GM18505 (cell line): ENCODE measurements at regions not wholly inside any gene's neighbourhood (a gene's known extent, or its start where the extent isn't known, plus 50 kb on each side); places are given as distances from the start of the nearest gene placed in this dataset.

Experiments
- ATAC-seq: cut with Tn5 transposase; IDR thresholded peaks from one replicate; pipeline ENCODE4 v1.9.1; 2021; ENCODE audit not compliant: unreplicated experiment
- POLR2A ChIP-seq: IDR thresholded peaks from 4 replicates; pipeline ENCODE4 v1.6.1; 2011; ENCODE audit warnings: borderline replicate concordance; ENCODE audit not compliant: insufficient read depth, insufficient read length; ENCODE audit errors: extremely low read depth

DNA sequence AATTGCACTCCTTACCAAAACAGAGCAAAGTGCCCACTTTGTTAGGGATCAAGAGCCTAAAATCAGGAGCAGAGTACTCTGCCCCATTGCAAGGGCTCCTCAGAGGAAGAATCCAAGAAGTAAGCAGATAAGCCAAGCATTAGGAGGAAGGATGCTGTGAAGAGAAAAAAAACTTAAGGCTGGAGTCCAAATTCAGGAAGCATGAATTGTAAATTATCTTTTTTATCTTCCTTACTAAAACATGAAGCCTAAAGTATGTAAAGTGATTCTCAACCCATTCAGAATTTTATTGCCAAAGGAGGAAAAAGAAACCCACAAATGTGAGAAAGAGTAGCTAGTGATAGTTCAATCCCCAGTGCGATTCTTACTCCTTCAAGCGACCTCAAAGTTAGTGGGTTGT lies 523.9 kb downstream of the TAF11L14 start:
- no peak for TF ChIP-seq POLR2A
- no peak for ATAC-seq

DNA sequence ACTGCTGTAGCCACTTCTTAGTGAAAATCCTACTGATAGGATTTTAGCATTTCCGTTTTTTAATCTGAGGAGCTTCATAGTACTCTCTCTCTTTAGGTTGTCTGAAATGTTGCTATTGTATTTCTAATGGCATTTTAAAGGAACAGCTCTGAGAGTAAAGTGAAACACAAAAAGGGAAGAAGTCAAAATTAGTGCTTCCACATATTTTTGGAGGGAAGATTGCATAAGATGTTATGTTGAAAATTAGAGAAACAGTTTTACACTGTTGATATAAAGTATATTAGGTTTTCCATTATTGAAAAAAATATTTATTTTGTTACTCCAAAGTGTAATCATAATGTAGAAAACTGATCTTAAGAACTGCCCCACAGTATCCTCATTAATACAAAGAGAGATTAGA lies 525.1 kb downstream of the TAF11L14 start:
- ATAC-seq = no peak
- no peak for TF ChIP-seq POLR2A

DNA sequence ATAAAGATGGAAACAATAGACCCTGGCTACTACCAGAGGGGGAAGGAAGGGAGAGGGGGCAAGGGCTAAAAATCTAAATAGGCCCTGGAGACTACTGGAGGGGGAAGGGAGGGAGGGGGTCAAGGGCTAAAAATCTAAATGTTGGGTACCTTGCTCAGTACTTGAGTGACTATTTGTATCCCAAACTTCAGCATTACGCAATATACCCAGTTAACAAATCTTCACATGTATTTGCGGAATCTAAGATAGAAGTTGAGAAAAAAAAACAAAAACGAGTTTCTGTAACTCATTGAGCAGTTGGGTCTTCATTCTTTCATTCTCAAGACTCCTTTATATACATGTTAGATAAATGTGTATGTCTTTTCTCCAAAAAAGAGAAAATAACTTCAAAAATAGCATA lies 537.4 kb downstream of the TAF11L14 start:
- ATAC-seq = no peak
- TF ChIP-seq POLR2A = no peak

DNA sequence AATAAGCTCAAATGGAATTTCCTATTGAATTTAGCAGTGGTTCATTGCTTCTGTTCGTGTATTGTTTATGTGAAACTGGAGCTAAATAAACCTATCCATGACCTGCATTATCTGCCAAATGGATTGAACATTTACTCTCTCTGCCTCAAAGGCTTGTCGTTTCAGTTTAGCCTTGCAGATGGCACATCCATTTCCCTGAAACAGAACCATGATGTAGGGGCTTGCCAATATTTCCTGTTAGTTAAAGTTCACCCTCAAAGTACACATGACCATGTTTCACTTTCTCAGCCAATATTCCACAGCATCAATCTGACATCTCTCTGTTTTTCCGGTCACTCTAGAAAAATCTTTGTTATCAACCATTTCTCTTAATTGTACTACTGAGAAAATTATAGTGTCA lies 545.3 kb downstream of the TAF11L14 start:
- ATAC-seq = no peak

DNA sequence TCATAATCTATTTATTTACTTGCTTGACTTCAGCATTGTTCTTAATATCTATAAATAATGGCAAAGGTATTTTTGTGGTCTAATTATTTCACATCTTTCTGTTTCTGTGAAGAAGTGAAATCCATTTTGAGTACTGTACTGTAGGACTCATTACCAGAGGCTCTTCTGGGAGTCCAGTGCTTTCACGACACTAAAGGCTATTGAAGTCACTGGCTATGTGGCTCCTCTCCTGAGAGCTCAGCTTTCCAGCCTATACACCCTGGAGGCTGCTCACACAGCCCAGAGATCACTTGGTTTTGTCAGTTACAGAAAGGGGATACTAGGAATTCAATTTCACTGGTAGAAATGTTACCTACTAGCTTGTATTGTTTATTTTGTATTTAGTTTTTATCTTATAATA lies 547.3 kb downstream of the TAF11L14 start:
- no peak for TF ChIP-seq POLR2A
- no peak for ATAC-seq

More for the DNA sequence above, 545.3 kb downstream of the TAF11L14 start:
- TF ChIP-seq POLR2A = no peak

DNA sequence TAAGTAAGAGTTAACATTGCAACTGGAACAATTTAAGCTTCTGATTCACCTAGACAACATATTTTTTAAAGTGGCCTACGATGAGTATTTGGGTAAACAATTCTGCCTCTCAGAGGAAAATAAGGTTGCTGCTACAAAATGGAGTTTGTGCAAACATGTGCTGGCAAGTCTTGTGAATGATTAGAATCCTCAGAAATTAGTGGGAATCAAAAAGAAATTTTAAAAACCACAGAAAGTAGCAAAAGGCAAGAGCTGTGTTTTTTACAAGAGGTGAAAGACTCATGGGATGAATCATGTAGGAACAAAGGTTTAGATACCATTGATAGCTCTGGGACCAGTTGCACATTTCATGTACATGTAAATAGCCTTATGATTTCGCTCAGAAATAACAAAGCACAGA lies 561.6 kb downstream of the TAF11L14 start:
- no peak for ATAC-seq
- TF ChIP-seq POLR2A = no peak

DNA sequence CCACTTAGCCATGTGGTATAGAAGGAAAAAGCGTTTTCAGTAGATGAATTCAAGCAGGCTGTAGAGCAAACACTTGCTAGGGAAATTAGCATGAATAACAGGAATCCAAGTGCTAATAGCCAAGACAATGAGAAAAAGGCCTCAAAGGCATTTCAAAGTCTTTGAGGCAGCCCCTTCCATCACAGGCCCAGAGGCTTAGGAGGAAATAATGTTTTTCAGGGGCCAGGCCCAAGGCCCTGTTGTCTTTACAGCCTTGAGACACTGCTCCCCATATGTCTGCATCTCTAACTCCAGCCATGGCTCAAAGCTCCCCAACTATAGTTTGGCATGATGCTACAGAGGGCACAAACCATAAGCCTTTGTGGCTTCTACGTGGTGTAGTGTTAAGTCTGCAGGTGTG lies 563.5 kb downstream of the TAF11L14 start:
- no peak for ATAC-seq
- TF ChIP-seq POLR2A = no peak

DNA sequence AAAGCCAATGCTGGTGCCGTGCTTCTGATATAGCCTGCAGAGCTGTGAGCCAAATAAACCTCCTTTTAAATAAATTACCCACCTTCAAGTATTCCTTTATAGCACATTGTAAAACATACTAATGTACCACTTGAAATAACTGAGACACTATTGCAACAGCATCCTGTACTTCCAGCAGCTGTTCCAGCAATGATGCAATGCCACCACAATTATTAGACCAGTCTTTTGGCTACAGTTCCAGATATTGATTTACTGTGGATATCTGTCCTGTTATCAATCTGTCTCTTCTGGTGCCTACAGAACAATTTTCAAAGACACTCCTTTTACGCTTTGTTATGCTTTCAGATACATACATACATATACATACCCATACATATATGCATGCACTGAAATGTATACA lies 567.9 kb downstream of the TAF11L14 start:
- ATAC-seq = no peak
- no peak for TF ChIP-seq POLR2A

DNA sequence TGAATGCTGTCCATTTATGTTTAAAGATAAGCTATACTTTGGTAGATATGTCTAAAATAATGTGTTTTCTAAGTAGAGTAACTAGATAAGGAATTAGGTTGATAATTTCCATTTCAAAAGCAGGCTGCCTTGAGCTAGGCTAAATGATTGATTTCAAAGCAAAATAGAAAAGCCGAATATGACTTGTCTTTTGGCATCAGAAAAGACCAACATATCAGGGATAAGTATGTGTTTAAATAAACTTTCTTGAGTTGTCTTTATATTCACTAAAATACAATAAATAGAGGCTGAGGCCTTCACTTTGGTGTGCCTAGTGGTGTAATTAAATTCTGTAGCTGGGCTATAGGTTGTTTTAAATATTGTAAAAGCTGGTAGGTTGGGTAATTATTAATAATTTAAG lies 569.0 kb downstream of the TAF11L14 start:
- TF ChIP-seq POLR2A = no peak

DNA sequence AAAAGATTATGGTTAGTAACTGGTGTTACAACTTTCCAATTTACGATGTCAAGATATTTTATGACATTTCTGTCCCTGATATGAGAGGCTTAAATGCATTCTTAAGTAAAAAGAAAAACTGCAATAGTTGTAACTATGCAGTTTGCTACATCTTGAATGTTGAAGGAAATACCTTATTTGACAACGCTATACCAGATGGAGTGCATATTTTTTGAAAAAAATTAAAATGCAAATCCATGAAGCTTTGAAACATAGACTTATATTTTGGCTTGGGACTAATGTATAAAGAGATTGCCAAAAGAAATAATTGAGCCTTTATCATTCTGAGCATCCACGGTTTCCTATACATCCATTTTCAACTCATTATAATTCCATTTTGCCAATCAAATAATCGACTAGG lies 579.4 kb downstream of the TAF11L14 start:
- no peak for ATAC-seq
- no peak for TF ChIP-seq POLR2A

More for the DNA sequence above, 569.0 kb downstream of the TAF11L14 start:
- no peak for ATAC-seq

DNA sequence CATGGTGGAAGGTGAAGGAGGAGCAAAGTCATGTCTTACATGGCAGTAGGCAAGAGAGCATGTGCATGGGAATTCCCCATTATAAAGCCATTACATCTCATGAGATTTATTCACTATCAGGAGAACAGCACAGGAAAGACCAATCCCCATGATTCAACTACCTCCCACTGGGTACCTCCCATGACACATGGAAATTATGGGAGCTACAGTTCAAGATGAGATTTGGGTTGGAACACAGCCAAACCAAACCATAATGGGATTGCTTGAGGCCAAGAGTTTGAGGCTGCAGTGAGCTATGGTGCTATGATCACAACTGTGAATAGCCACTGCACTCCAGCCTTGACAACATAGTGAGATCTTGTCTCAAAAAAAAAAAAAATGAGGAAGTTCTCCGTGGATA lies 581.8 kb downstream of the TAF11L14 start:
- no peak for ATAC-seq
- no peak for TF ChIP-seq POLR2A

DNA sequence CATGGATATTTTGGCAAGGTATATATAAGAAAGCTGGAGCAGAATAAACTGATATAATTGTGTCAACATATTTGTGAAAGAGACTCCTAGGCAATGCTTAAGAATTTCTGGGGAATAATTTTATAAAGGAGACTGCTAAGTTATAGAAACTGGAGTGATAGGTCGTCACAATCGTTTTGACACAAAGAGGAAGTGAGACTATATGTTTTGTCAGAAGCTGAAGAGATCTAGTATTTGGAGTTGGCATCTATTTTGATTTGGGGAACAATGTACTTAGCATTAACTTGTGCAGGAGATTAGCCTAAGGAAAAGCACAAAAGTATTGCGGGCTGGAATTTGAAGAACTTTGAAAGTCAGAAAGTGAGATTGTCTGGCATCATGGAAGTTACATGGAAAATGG lies 582.5 kb downstream of the TAF11L14 start:
- ATAC-seq = no peak
- no peak for TF ChIP-seq POLR2A

DNA sequence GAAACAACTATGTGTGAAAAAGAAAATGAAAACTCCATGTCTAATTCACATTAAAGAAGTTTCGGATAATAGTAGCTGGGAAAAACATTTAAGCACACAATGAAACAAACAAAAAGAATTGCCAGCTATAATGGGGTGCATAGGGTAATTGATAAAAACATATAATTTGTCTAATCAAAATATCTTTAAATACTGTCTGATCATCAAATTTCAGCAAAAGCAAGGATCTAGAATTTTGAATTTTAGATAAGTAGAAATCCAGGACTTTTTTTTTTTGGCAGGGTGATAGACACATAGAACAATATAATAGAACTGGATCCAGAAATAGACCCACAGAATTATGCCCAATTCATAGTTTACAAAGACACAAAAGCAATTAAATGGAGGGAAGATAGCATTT lies 585.0 kb downstream of the TAF11L14 start:
- no peak for ATAC-seq
- TF ChIP-seq POLR2A = no peak

DNA sequence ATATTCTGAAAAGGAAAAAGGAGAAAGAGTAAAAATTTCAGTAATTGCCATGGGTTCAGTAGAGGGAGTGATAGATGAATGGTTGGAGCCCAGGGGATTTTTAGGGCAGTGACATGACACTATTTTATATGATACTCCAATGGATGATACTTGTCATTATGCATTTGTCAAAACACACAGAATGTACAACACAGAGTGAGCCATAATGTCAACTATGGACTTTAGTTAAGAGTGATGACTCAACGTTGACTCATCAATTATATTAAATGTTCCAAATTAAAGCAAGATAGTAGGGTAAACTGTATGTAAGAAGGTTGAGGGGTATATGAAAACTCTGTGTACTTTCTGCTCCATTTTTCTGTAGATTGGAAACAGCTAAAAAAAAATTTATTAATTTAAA lies 586.4 kb downstream of the TAF11L14 start:
- no peak for ATAC-seq
- no peak for TF ChIP-seq POLR2A

DNA sequence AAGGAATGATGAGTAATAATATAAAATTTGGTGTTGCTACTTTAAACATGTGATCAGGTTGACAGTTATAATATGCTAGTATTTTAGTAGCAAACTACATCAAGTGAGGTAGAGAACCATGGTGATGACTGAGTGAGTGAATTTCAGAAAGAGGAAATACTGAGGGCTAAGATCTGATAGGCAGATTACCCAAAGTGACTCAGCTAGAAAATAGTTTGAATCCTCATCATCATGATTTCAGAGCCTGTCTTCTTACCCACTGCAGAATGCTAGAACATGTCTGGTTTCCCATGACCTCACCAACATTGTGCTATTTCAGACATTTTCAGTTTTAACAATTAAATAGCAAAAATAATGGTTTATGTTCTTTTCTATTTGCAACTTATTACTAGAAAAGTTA lies 602.1 kb downstream of the TAF11L14 start:
- no peak for ATAC-seq
- no peak for TF ChIP-seq POLR2A
